ENCODE measurements at regions not wholly inside any gene's neighbourhood (a gene's known extent, or its start where the extent isn't known, plus 50 kb on each side); places are given as distances from the start of the nearest gene placed in this dataset.
"Not testable (repeated sequence)": the region's sequence is repeated elsewhere in the genome, so short reads cannot be mapped to it uniquely, and the experiment has no call there.

- DNase-seq (ENCODE audit: low spot score) = no peak
Measured at GRCh38 chr4:179666226-179666625, 2224.0 kb upstream of the AGA start.

GRCh38 chr4:179671609-179672008 lies 2229.4 kb upstream of the AGA start:
- DNase-seq (ENCODE audit: low spot score) = no peak

GRCh38 chr4:179678093-179678814 lies 2236.0 kb upstream of the AGA start:
- no peak for DNase-seq (ENCODE audit: low spot score)

GRCh38 chr4:179683661-179684060 lies 2241.4 kb upstream of the AGA start:
- not testable (repeated sequence) for DNase-seq (ENCODE audit: low spot score)

- no peak for DNase-seq (ENCODE audit: low spot score)
Measured at GRCh38 chr4:179692222-179692621, 2250.0 kb upstream of the AGA start.

- DNase-seq (ENCODE audit: low spot score) = no peak
Measured at GRCh38 chr4:179695175-179695574, 2252.9 kb upstream of the AGA start.

GRCh38 chr4:179698321-179698720 lies 2256.1 kb upstream of the AGA start:
- DNase-seq (ENCODE audit: low spot score) = no peak

GRCh38 chr4:179709961-179710624 lies 2267.9 kb upstream of the AGA start:
- no peak for DNase-seq (ENCODE audit: low spot score)

GRCh38 chr4:179719766-179720450 lies 2277.7 kb upstream of the AGA start:
- no peak for DNase-seq (ENCODE audit: low spot score)

- not testable (repeated sequence) for DNase-seq (ENCODE audit: low spot score)
Measured at GRCh38 chr4:179726491-179726890, 2284.3 kb upstream of the AGA start.

GRCh38 chr4:179728305-179728704 lies 2286.1 kb upstream of the AGA start:
- no peak for DNase-seq (ENCODE audit: low spot score)

- not testable (repeated sequence) for DNase-seq (ENCODE audit: low spot score)
Measured at GRCh38 chr4:179736820-179737219, 2294.6 kb upstream of the AGA start.

GRCh38 chr4:179738822-179739221 lies 2296.6 kb upstream of the AGA start:
- no peak for DNase-seq (ENCODE audit: low spot score)

- no peak for DNase-seq (ENCODE audit: low spot score)
Measured at GRCh38 chr4:179747218-179747910, 2305.1 kb upstream of the AGA start.

GRCh38 chr4:179748837-179749236 lies 2306.6 kb upstream of the AGA start:
- no peak for DNase-seq (ENCODE audit: low spot score)

GRCh38 chr4:179750374-179750773 lies 2308.1 kb upstream of the AGA start:
- no peak for DNase-seq (ENCODE audit: low spot score)

GRCh38 chr4:179751669-179752068 lies 2309.4 kb upstream of the AGA start:
- DNase-seq (ENCODE audit: low spot score) = no peak

GRCh38 chr4:179755322-179755721 lies 2313.1 kb upstream of the AGA start:
- DNase-seq (ENCODE audit: low spot score) = no peak

GRCh38 chr4:179757641-179758040 lies 2315.4 kb upstream of the AGA start:
- DNase-seq (ENCODE audit: low spot score) = no peak

GRCh38 chr4:179762840-179763239 lies 2320.6 kb upstream of the AGA start:
- no peak for DNase-seq (ENCODE audit: low spot score)

GRCh38 chr4:179766938-179767337 lies 2324.7 kb upstream of the AGA start:
- DNase-seq (ENCODE audit: low spot score) = no peak

GRCh38 chr4:179768996-179769395 lies 2326.8 kb upstream of the AGA start:
- no peak for DNase-seq (ENCODE audit: low spot score)

- peak; percentile 2 for DNase-seq (ENCODE audit: low spot score)
Measured at GRCh38 chr4:179797738-179798137, 2355.5 kb upstream of the AGA start.
